ENCODE measurements at regions not wholly inside any gene's neighbourhood (a gene's known extent, or its start where the extent isn't known, plus 50 kb on each side); places are given as distances from the start of the nearest gene placed in this dataset.

DNA sequence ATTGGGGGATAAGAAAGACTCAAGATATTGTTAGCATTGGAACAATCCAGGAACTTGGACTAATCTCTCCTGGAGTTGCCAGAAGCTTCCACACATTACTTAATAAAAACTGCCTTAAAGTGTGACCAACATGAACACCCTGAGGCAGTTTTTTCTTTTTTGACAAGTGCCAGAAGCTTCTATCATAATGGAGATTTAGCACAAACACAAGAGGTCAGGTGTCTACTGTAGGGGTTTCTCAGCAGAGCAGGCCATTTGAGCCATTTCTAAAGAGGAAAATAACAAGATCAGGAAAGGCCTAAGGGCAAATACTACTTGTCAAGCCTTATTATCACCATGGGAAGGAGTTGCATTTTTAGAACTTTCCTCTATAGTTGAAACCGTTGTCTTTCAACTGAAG lies 361.5 kb downstream of the EPM2A start:
- TF ChIP-seq, protein P1, sequence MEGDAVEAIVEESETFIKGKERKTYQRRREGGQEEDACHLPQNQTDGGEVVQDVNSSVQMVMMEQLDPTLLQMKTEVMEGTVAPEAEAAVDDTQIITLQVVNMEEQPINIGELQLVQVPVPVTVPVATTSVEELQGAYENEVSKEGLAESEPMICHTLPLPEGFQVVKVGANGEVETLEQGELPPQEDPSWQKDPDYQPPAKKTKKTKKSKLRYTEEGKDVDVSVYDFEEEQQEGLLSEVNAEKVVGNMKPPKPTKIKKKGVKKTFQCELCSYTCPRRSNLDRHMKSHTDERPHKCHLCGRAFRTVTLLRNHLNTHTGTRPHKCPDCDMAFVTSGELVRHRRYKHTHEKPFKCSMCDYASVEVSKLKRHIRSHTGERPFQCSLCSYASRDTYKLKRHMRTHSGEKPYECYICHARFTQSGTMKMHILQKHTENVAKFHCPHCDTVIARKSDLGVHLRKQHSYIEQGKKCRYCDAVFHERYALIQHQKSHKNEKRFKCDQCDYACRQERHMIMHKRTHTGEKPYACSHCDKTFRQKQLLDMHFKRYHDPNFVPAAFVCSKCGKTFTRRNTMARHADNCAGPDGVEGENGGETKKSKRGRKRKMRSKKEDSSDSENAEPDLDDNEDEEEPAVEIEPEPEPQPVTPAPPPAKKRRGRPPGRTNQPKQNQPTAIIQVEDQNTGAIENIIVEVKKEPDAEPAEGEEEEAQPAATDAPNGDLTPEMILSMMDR (IDR thresholded peaks at IDR 0.05) = no peak
- no peak for TF ChIP-seq POLR2A (IDR thresholded peaks at IDR 0.05)

Measured in gastroesophageal sphincter (tissue), 3 donors.